Fibroblast of skin of back (primary cell): ENCODE measurements at regions not wholly inside any gene's neighbourhood (a gene's known extent, or its start where the extent isn't known, plus 50 kb on each side); places are given as distances from the start of the nearest gene placed in this dataset.

Experiments
- DNase-seq: peaks from one replicate; pipeline ENCODE4 v3.0.0-alpha.2; 2013

GRCh38 chr11:79794484-79795393, 353.9 kb upstream of the TENM4 start:
- DNase-seq: no peak

- no peak for DNase-seq
These were observed 353.2 kb upstream of the TENM4 start for GRCh38 chr11:79794057-79794456.

- DNase-seq: no peak
These were observed 346.1 kb upstream of the TENM4 start for GRCh38 chr11:79786961-79787360.

GRCh38 chr11:79783833-79784232, 343.0 kb upstream of the TENM4 start:
- no peak for DNase-seq

GRCh38 chr11:79768343-79768742, 327.5 kb upstream of the TENM4 start:
- DNase-seq: no peak

- peak; percentile 53 for DNase-seq
These were observed 321.6 kb upstream of the TENM4 start for GRCh38 chr11:79762279-79762921.

GRCh38 chr11:79758325-79758724, 317.5 kb upstream of the TENM4 start:
- no peak for DNase-seq

GRCh38 chr11:79747406-79747805, 306.6 kb upstream of the TENM4 start:
- DNase-seq: no peak

- no peak for DNase-seq
These were observed 304.1 kb upstream of the TENM4 start for GRCh38 chr11:79744941-79745340.

GRCh38 chr11:79742176-79742575, 301.3 kb upstream of the TENM4 start:
- no peak for DNase-seq

- DNase-seq: no peak
These were observed 298.8 kb upstream of the TENM4 start for GRCh38 chr11:79739591-79739990.

- DNase-seq: no peak
These were observed 286.4 kb upstream of the TENM4 start for GRCh38 chr11:79727221-79727620.

GRCh38 chr11:79720115-79720514, 279.3 kb upstream of the TENM4 start:
- no peak for DNase-seq

GRCh38 chr11:79708319-79708932, 267.6 kb upstream of the TENM4 start:
- peak; percentile 52 for DNase-seq

GRCh38 chr11:79705648-79706047, 264.8 kb upstream of the TENM4 start:
- no peak for DNase-seq

GRCh38 chr11:79702303-79702702, 261.5 kb upstream of the TENM4 start:
- no peak for DNase-seq

- no peak for DNase-seq
These were observed 258.4 kb upstream of the TENM4 start for GRCh38 chr11:79699246-79699645.

GRCh38 chr11:79697905-79698304, 257.1 kb upstream of the TENM4 start:
- peak; percentile 4 for DNase-seq

GRCh38 chr11:79694368-79694767, 253.5 kb upstream of the TENM4 start:
- DNase-seq: no peak

- no peak for DNase-seq
These were observed 250.6 kb upstream of the TENM4 start for GRCh38 chr11:79691445-79691844.

GRCh38 chr11:79686703-79687419, 246.0 kb upstream of the TENM4 start:
- DNase-seq: no peak

GRCh38 chr11:79683930-79684329, 243.1 kb upstream of the TENM4 start:
- no peak for DNase-seq
